ENCODE measurements at regions not wholly inside any gene's neighbourhood (a gene's known extent, or its start where the extent isn't known, plus 50 kb on each side); places are given as distances from the start of the nearest gene placed in this dataset.

- H3K36me3 Mint-ChIP-seq (ENCODE audit: low read depth): no peaks in the 10 kb centered on the region
- H3K27ac Mint-ChIP-seq: no peak overlapping the region
- peaks cover 8% of the 10 kb centered on the region; the same call in 1 of the 2 replicates for H3K9me3 Mint-ChIP-seq
- no peak for TF ChIP-seq CTCF (IDR thresholded peaks at IDR 0.05)
- H3K4me3 Mint-ChIP-seq: no peak overlapping the region
- no peak for DNase-seq
- peaks cover 5% of the 10 kb centered on the region; the same call in 1 of the 2 replicates for H3K4me1 Mint-ChIP-seq (ENCODE audit: low read depth)
- H3K27me3 Mint-ChIP-seq (ENCODE audit: insufficient read depth): no peaks in the 10 kb centered on the region
Measured at GRCh38 chr2:162926907-162927306, 88.3 kb upstream of the KCNH7 start.

GRCh38 chr2:162926501-162926900 lies 87.9 kb upstream of the KCNH7 start:
- no peak overlapping the region; the same call in 1 of the 2 replicates for H3K27ac Mint-ChIP-seq

GRCh38 chr2:162925595-162925994 lies 87.0 kb upstream of the KCNH7 start:
- Mint-ChIP-seq H3K27ac (no peak overlapping the region), H3K4me1 (ENCODE audit: low read depth) (peaks cover 5% of the 10 kb centered on the region; the same call in 1 of the 2 replicates), H3K36me3 (ENCODE audit: low read depth) (no peaks in the 10 kb centered on the region), H3K4me3 (no peak overlapping the region), H3K27me3 (ENCODE audit: insufficient read depth) (peaks cover 1% of the 10 kb centered on the region; the same call in 1 of the 2 replicates), H3K9me3 (peaks cover 4% of the 10 kb centered on the region; the same call in 1 of the 2 replicates)
- DNase-seq: no peak
- TF ChIP-seq CTCF (IDR thresholded peaks at IDR 0.05): no peak

More at GRCh38 chr2:162926501-162926900, 87.9 kb upstream of the KCNH7 start:
- no peaks in the 10 kb centered on the region for H3K27me3 Mint-ChIP-seq (ENCODE audit: insufficient read depth)
- no peak overlapping the region; the same call in 1 of the 2 replicates for H3K4me3 Mint-ChIP-seq
- peak; percentile 38 for DNase-seq
- no peak for TF ChIP-seq CTCF (IDR thresholded peaks at IDR 0.05)
- peaks cover 4% of the 10 kb centered on the region; the same call in 1 of the 2 replicates for H3K9me3 Mint-ChIP-seq
- peaks cover 5% of the 10 kb centered on the region; the same call in 1 of the 2 replicates for H3K4me1 Mint-ChIP-seq (ENCODE audit: low read depth)
- no peaks in the 10 kb centered on the region for H3K36me3 Mint-ChIP-seq (ENCODE audit: low read depth)

- no peak for TF ChIP-seq CTCF (IDR thresholded peaks at IDR 0.05)
- peaks cover 3% of the 10 kb centered on the region for H3K27me3 Mint-ChIP-seq (ENCODE audit: insufficient read depth)
- no peak overlapping the region for H3K27ac Mint-ChIP-seq
- H3K4me1 Mint-ChIP-seq (ENCODE audit: low read depth): no peaks in the 10 kb centered on the region
- H3K36me3 Mint-ChIP-seq (ENCODE audit: low read depth): no peaks in the 10 kb centered on the region
- no peak for DNase-seq
- no peak overlapping the region for H3K4me3 Mint-ChIP-seq
- peaks cover 16% of the 10 kb centered on the region for H3K9me3 Mint-ChIP-seq
Measured at GRCh38 chr2:162919111-162919510, 80.5 kb upstream of the KCNH7 start.

GRCh38 chr2:162917626-162918025 lies 79.1 kb upstream of the KCNH7 start:
- H3K4me1 Mint-ChIP-seq (ENCODE audit: low read depth): no peaks in the 10 kb centered on the region

More at GRCh38 chr2:162917626-162918025, 79.1 kb upstream of the KCNH7 start:
- Mint-ChIP-seq H3K27me3 (ENCODE audit: insufficient read depth) (peaks cover 3% of the 10 kb centered on the region), H3K9me3 (peaks cover 28% of the 10 kb centered on the region), H3K4me3 (no peak overlapping the region), H3K27ac (no peak overlapping the region), H3K36me3 (ENCODE audit: low read depth) (no peaks in the 10 kb centered on the region)
- DNase-seq: no peak
- no peak for TF ChIP-seq CTCF (IDR thresholded peaks at IDR 0.05)

Data from HFFc6 (cell line).